RWPE2 (cell line): ENCODE measurements at regions not wholly inside any gene's neighbourhood (a gene's known extent, or its start where the extent isn't known, plus 50 kb on each side); places are given as distances from the start of the nearest gene placed in this dataset.

Experiments
- ATAC-seq: fragments of 200-7000 bp; cut with Tn5 transposase; 3 replicates; pipeline ENCODE4 v1.9.1; 2021; ENCODE audit warnings: low read depth
- DNase-seq: peaks from one replicate; pipeline ENCODE4 v3.0.0-alpha.2; 2020; ENCODE audit warnings: low spot score
- H3K27ac ChIP-seq: fragments of 450-650 bp; 2 replicates; pipeline ENCODE4 v1.5.1; 2017; ENCODE audit warnings: mild to moderate bottlenecking; ENCODE audit not compliant: poor library complexity, severe bottlenecking
- H3K27me3 ChIP-seq: fragments of 250-450 bp; sonication (Bioruptor Pico); 2 replicates; pipeline ENCODE4 v1.5.1; 2021; ENCODE audit warnings: mild to moderate bottlenecking, moderate library complexity; ENCODE audit not compliant: insufficient read depth, poor library complexity, severe bottlenecking
- H3K36me3 ChIP-seq: fragments of 250-450 bp; sonication (Bioruptor Pico); 2 replicates; pipeline ENCODE4 v1.5.1; 2020; ENCODE audit warnings: low read depth, mild to moderate bottlenecking, moderate library complexity
- H3K4me1 ChIP-seq: fragments of 250-450 bp; sonication (Bioruptor Pico); 2 replicates; pipeline ENCODE4 v1.5.1; 2021; ENCODE audit warnings: mild to moderate bottlenecking, moderate library complexity; ENCODE audit not compliant: insufficient read depth, poor library complexity, severe bottlenecking
- H3K4me3 ChIP-seq: fragments of 250-450 bp; sonication (Bioruptor Pico); 2 replicates; pipeline ENCODE4 v1.5.1; 2021; ENCODE audit warnings: mild to moderate bottlenecking, moderate library complexity; ENCODE audit not compliant: severe bottlenecking
- H3K9me3 ChIP-seq: fragments of 250-450 bp; sonication (Bioruptor Pico); 2 replicates; pipeline ENCODE4 v1.5.1; 2021; ENCODE audit warnings: mild to moderate bottlenecking, moderate library complexity; ENCODE audit not compliant: severe bottlenecking
- TF ChIP-seq, protein P1 (sequence below): fragments of 450-650 bp; IDR thresholded peaks from one replicate; pipeline ENCODE4 v1.5.1; 2017; ENCODE audit warnings: mild to moderate bottlenecking, moderate library complexity; ENCODE audit not compliant: poor library complexity, severe bottlenecking

DNA sequence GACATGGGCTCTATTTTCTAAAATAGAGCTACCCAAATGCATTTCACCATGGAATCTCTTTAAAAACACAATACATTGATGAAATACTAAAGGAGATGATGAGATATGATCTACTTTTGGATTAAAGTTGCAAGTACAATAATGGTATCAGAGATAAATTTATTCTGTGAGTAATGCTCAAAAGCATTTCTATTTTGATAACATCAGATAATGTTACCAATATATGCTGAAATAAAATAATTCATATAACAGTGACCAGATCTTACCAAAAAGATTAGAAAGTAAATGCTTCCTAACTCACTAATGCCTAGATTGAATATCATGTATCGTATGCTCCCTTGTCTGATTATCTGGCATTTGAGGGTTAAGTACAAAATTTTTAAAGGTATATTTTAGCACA lies 761.8 kb upstream of the ZNF608 start:
- DNase-seq (no peak), ATAC-seq (no peak)
- no peaks in the 10 kb centered on the region for H3K9me3 ChIP-seq
- no peaks in the 10 kb centered on the region for H3K36me3 ChIP-seq
- TF ChIP-seq, protein P1, sequence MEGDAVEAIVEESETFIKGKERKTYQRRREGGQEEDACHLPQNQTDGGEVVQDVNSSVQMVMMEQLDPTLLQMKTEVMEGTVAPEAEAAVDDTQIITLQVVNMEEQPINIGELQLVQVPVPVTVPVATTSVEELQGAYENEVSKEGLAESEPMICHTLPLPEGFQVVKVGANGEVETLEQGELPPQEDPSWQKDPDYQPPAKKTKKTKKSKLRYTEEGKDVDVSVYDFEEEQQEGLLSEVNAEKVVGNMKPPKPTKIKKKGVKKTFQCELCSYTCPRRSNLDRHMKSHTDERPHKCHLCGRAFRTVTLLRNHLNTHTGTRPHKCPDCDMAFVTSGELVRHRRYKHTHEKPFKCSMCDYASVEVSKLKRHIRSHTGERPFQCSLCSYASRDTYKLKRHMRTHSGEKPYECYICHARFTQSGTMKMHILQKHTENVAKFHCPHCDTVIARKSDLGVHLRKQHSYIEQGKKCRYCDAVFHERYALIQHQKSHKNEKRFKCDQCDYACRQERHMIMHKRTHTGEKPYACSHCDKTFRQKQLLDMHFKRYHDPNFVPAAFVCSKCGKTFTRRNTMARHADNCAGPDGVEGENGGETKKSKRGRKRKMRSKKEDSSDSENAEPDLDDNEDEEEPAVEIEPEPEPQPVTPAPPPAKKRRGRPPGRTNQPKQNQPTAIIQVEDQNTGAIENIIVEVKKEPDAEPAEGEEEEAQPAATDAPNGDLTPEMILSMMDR = no peak
- no peak overlapping the region for H3K27ac ChIP-seq
- H3K4me1 ChIP-seq = no peaks in the 10 kb centered on the region
- no peaks in the 10 kb centered on the region for H3K27me3 ChIP-seq
- no peak overlapping the region for H3K4me3 ChIP-seq

DNA sequence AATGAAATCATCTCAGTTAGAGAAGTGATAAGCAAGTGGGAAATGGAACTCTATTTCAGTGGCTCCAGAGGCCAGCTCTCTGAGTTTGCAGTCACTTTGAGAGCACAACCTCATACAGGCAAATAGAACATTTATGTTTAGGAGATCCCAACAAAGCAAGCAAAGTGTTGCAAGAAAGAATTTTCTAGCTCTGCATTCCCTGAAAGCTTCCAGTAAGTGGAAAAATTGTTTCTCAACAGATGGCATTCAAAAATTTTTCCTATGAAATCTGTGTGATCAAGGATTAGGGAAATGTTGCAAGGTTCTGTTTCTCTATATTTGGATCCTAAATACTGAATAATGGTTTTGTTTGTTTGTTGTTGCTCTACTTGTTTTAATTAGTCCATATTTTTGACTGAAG lies 764.2 kb upstream of the ZNF608 start:
- TF ChIP-seq, protein P1 = no peak
- ATAC-seq (no peak), DNase-seq (no peak)
- no peaks in the 10 kb centered on the region for H3K4me1 ChIP-seq
- H3K27me3 ChIP-seq = no peaks in the 10 kb centered on the region
- no peak overlapping the region for H3K4me3 ChIP-seq
- no peaks in the 10 kb centered on the region for H3K36me3 ChIP-seq
- H3K27ac ChIP-seq = no peak overlapping the region
- no peaks in the 10 kb centered on the region for H3K9me3 ChIP-seq

DNA sequence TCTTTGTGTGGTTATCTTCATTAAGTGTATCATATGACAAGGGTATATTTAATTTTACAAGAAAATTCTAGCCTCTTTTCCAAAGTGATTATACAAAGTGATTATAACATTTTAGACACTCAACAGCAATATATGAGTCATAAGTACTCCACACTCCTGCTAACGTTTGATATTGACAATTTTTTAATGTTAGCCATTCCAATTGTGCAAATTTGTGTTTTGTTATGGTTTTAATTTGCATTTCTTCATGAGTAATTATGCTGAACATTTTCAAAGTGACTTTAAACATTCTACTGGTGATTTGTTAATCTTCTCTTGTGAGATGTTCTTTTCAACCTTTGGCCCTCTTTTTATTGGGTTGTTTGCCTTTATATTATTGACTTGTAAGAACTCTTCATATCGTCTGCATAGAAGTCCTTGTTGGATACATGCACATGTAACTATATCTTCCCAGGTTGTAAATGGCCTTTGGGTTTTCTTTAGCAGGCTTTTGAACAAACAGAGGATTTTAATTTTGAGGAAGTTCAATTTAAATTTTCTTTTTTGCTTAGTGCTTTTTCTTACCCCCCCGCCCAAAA lies 771.6 kb upstream of the ZNF608 start:
- H3K4me3 ChIP-seq = no peak overlapping the region
- no peaks in the 10 kb centered on the region for H3K4me1 ChIP-seq
- no peak for ATAC-seq
- no peaks in the 10 kb centered on the region for H3K27me3 ChIP-seq
- H3K36me3 ChIP-seq = no peaks in the 10 kb centered on the region
- H3K9me3 ChIP-seq = no peaks in the 10 kb centered on the region
- no peak for DNase-seq
- TF ChIP-seq, protein P1 = no peak
- no peak overlapping the region for H3K27ac ChIP-seq

DNA sequence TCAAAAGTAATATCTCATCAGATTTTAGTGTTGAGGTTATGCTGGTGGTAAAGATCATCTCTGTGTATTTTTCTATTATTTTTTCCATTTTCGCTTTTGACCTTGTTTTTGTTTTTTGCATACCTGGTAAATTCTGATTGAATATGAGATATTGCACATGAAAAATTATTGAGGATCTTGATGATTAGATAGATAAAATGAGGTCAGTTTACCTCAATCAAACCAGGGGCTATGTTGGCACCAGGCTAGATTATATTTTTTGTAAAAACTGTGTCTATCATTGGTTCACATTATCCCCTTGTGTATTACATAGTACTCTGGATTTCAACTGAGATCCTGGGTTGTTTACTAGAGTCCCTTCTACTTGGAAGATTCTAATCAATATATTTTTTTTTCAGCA lies 774.9 kb upstream of the ZNF608 start:
- Histone ChIP-seq H3K36me3 (no peaks in the 10 kb centered on the region), H3K4me3 (no peak overlapping the region), H3K9me3 (no peaks in the 10 kb centered on the region), H3K4me1 (no peaks in the 10 kb centered on the region), H3K27ac (no peak overlapping the region), H3K27me3 (no peaks in the 10 kb centered on the region)
- TF ChIP-seq, protein P1 = no peak
- ATAC-seq = no peak
- DNase-seq = no peak

DNA sequence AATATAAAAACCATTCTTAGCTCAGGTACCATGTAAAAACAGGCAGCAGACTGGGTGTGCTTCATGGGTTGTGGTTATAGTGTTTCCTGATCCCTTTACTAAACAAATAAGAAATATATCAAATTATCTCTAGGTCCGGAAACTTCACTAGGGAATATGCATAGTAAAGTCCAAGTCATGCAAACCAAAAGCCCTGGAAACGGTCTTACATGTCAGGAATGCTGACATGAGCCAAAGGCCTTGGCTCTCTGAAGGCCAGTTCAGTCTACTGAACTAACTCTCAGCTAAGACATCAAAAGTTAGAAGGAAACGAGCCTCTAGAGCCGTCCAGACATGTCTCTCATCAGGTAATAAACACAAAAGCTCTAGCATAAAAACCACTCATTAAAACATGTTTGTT lies 778.9 kb upstream of the ZNF608 start:
- Histone ChIP-seq H3K4me3 (no peak overlapping the region), H3K9me3 (no peaks in the 10 kb centered on the region), H3K36me3 (no peaks in the 10 kb centered on the region), H3K27me3 (no peaks in the 10 kb centered on the region), H3K4me1 (no peaks in the 10 kb centered on the region), H3K27ac (no peak overlapping the region)
- ATAC-seq (no peak), DNase-seq (no peak)
- TF ChIP-seq, protein P1 = no peak
